ENCODE measurements at regions not wholly inside any gene's neighbourhood (a gene's known extent, or its start where the extent isn't known, plus 50 kb on each side); places are given as distances from the start of the nearest gene placed in this dataset.

- Histone ChIP-seq H3K27me3 (replicated peaks) (no peaks in the 10 kb centered on the region), H3K36me3 (no peaks in the 10 kb centered on the region), H3K27ac (no peak overlapping the region), H3K4me1 (replicated peaks) (peaks cover 3% of the 10 kb centered on the region; the same call in 1 of the 2 replicates), H3K9me3 (replicated peaks) (no peaks in the 10 kb centered on the region), H3K4me3 (no peak overlapping the region)
- no peak for DNase-seq (ENCODE audit: low read depth in 1 of 2, low spot score in 2 of 2)
Observed at GRCh38 chr9:16135968-16136367, 583.1 kb downstream of the CCDC171 start.

- DNase-seq (ENCODE audit: low read depth in 1 of 2, low spot score in 2 of 2): no peak
- Histone ChIP-seq H3K4me1 (replicated peaks) (peaks cover 3% of the 10 kb centered on the region; the same call in 1 of the 2 replicates), H3K4me3 (no peak overlapping the region), H3K36me3 (no peaks in the 10 kb centered on the region), H3K27me3 (replicated peaks) (no peaks in the 10 kb centered on the region), H3K27ac (no peak overlapping the region), H3K9me3 (replicated peaks) (no peaks in the 10 kb centered on the region)
Observed at GRCh38 chr9:16136451-16136850, 583.6 kb downstream of the CCDC171 start.

GRCh38 chr9:16136961-16137360 lies 584.1 kb downstream of the CCDC171 start:
- Histone ChIP-seq H3K4me1 (replicated peaks) (peaks cover 3% of the 10 kb centered on the region; the same call in 1 of the 2 replicates), H3K27ac (no peak overlapping the region), H3K9me3 (replicated peaks) (no peaks in the 10 kb centered on the region), H3K4me3 (no peak overlapping the region), H3K27me3 (replicated peaks) (no peaks in the 10 kb centered on the region), H3K36me3 (no peaks in the 10 kb centered on the region)
- no peak for DNase-seq (ENCODE audit: low read depth in 1 of 2, low spot score in 2 of 2)

GRCh38 chr9:16138561-16139491 lies 586.0 kb downstream of the CCDC171 start:
- Histone ChIP-seq H3K9me3 (replicated peaks) (no peaks in the 10 kb centered on the region), H3K4me1 (replicated peaks) (peaks cover 3% of the 10 kb centered on the region; the same call in 1 of the 2 replicates), H3K36me3 (no peaks in the 10 kb centered on the region), H3K27me3 (replicated peaks) (no peaks in the 10 kb centered on the region), H3K27ac (no peak overlapping the region), H3K4me3 (no peak overlapping the region)
- no peak for DNase-seq (ENCODE audit: low read depth in 1 of 2, low spot score in 2 of 2)

GRCh38 chr9:16139774-16140173 lies 586.9 kb downstream of the CCDC171 start:
- H3K9me3 ChIP-seq (replicated peaks): no peaks in the 10 kb centered on the region
- DNase-seq (ENCODE audit: low read depth in 1 of 2, low spot score in 2 of 2): no peak
- no peaks in the 10 kb centered on the region for H3K27me3 ChIP-seq (replicated peaks)
- no peaks in the 10 kb centered on the region for H3K36me3 ChIP-seq
- no peak overlapping the region for H3K27ac ChIP-seq
- H3K4me1 ChIP-seq (replicated peaks): peaks cover 13% of the 10 kb centered on the region
- no peak overlapping the region for H3K4me3 ChIP-seq

GRCh38 chr9:16143310-16143709 lies 590.5 kb downstream of the CCDC171 start:
- Histone ChIP-seq H3K9me3 (replicated peaks) (no peaks in the 10 kb centered on the region), H3K4me1 (replicated peaks) (peaks cover 19% of the 10 kb centered on the region), H3K27ac (no peak overlapping the region), H3K27me3 (replicated peaks) (no peaks in the 10 kb centered on the region), H3K36me3 (no peaks in the 10 kb centered on the region), H3K4me3 (no peak overlapping the region)
- no peak for DNase-seq (ENCODE audit: low read depth in 1 of 2, low spot score in 2 of 2)

GRCh38 chr9:16143947-16144890 lies 591.4 kb downstream of the CCDC171 start:
- peaks cover 16% of the 10 kb centered on the region for H3K4me1 ChIP-seq (replicated peaks)
- H3K9me3 ChIP-seq (replicated peaks): no peaks in the 10 kb centered on the region
- DNase-seq (ENCODE audit: low read depth in 1 of 2, low spot score in 2 of 2): peak; percentile 65 to 73
- H3K36me3 ChIP-seq: no peaks in the 10 kb centered on the region
- H3K27ac ChIP-seq: peak overlapping the region; percentile 39
- no peaks in the 10 kb centered on the region for H3K27me3 ChIP-seq (replicated peaks)
- H3K4me3 ChIP-seq: no peak overlapping the region

GRCh38 chr9:16145196-16145950 lies 592.5 kb downstream of the CCDC171 start:
- Histone ChIP-seq H3K27me3 (replicated peaks) (no peaks in the 10 kb centered on the region), H3K36me3 (no peaks in the 10 kb centered on the region), H3K27ac (peak overlapping the region; percentile 39; the same call in 1 of the 2 replicates), H3K4me1 (replicated peaks) (peaks cover 16% of the 10 kb centered on the region), H3K4me3 (no peak overlapping the region), H3K9me3 (replicated peaks) (no peaks in the 10 kb centered on the region)
- no peak for DNase-seq (ENCODE audit: low read depth in 1 of 2, low spot score in 2 of 2)

- H3K36me3 ChIP-seq: no peaks in the 10 kb centered on the region
- DNase-seq (ENCODE audit: low read depth in 1 of 2, low spot score in 2 of 2): no peak
- H3K4me3 ChIP-seq: no peak overlapping the region
- H3K27me3 ChIP-seq (replicated peaks): no peaks in the 10 kb centered on the region
- H3K9me3 ChIP-seq (replicated peaks): no peaks in the 10 kb centered on the region
- no peak overlapping the region for H3K27ac ChIP-seq
- peaks cover 16% of the 10 kb centered on the region for H3K4me1 ChIP-seq (replicated peaks)
Observed at GRCh38 chr9:16147726-16148125, 594.9 kb downstream of the CCDC171 start.

GRCh38 chr9:16150501-16150900 lies 597.7 kb downstream of the CCDC171 start:
- no peak for DNase-seq (ENCODE audit: low read depth in 1 of 2, low spot score in 2 of 2)
- Histone ChIP-seq H3K4me1 (replicated peaks) (no peaks in the 10 kb centered on the region), H3K27ac (no peak overlapping the region), H3K27me3 (replicated peaks) (no peaks in the 10 kb centered on the region), H3K36me3 (no peaks in the 10 kb centered on the region), H3K9me3 (replicated peaks) (no peaks in the 10 kb centered on the region), H3K4me3 (no peak overlapping the region)

- H3K9me3 ChIP-seq (replicated peaks): no peaks in the 10 kb centered on the region
- no peak overlapping the region for H3K4me3 ChIP-seq
- no peaks in the 10 kb centered on the region for H3K4me1 ChIP-seq (replicated peaks)
- H3K27ac ChIP-seq: no peak overlapping the region
- no peaks in the 10 kb centered on the region for H3K36me3 ChIP-seq
- H3K27me3 ChIP-seq (replicated peaks): no peaks in the 10 kb centered on the region
- no peak for DNase-seq (ENCODE audit: low read depth in 1 of 2, low spot score in 2 of 2)
Observed at GRCh38 chr9:16150938-16151650, 598.3 kb downstream of the CCDC171 start.

- Histone ChIP-seq H3K27me3 (replicated peaks) (no peaks in the 10 kb centered on the region), H3K27ac (no peak overlapping the region), H3K4me1 (replicated peaks) (no peaks in the 10 kb centered on the region), H3K4me3 (no peak overlapping the region), H3K36me3 (no peaks in the 10 kb centered on the region), H3K9me3 (replicated peaks) (no peaks in the 10 kb centered on the region)
- DNase-seq (ENCODE audit: low read depth in 1 of 2, low spot score in 2 of 2): no peak
Observed at GRCh38 chr9:16152276-16153101, 599.6 kb downstream of the CCDC171 start.

All from SJSA1 (cell line).